DOHH2 (cell line): ENCODE measurements at regions not wholly inside any gene's neighbourhood (a gene's known extent, or its start where the extent isn't known, plus 50 kb on each side); places are given as distances from the start of the nearest gene placed in this dataset.

Source experiments
- CTCF ChIP-seq: fragments of 200-600 bp; sonication (generic); IDR thresholded peaks from one replicate; pipeline ENCODE4 v1.5.1; 2014; ENCODE audit warnings: antibody characterized with exemption, mild to moderate bottlenecking, low read depth, low read length; ENCODE audit not compliant: poor library complexity, severe bottlenecking
- EZH2phosphoT487 ChIP-seq: fragments of 200-600 bp; sonication (generic); IDR thresholded peaks from 2 replicates; pipeline ENCODE4 v1.6.1; 2017; ENCODE audit warnings: borderline replicate concordance, mild to moderate bottlenecking, antibody characterized with exemption, low read length, moderate library complexity, mixed read lengths

- TF ChIP-seq CTCF (no peak), EZH2phosphoT487 (no peak)
Measured at GRCh38 chr1:73009938-73010337, 727.6 kb upstream of the NEGR1 start.
